ENCODE measurements at regions not wholly inside any gene's neighbourhood (a gene's known extent, or its start where the extent isn't known, plus 50 kb on each side); places are given as distances from the start of the nearest gene placed in this dataset.

DNA sequence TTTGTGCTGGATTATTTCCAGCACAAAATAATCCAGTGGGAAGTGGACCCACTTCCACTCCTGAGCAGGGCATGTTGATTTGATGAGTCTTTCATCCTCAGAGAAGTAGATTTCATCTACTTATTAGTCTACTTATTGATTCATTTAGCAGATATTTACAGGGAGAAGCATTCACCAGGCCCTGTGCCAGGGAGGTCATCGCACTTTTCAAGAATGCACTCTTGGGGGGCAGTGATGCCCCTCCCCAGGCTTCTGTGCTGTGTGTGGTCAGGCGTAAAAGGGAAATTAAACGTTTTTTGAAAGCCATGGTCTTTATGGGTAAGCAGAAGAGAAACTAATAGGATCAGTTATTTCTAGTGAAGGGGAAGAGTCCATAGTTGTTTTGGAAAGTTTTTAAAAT, 610.7 kb upstream of the TMEM132C start:
- no peak for DNase-seq (ENCODE audit: low read depth in 2 of 3, low spot score in 2 of 3)

DNA sequence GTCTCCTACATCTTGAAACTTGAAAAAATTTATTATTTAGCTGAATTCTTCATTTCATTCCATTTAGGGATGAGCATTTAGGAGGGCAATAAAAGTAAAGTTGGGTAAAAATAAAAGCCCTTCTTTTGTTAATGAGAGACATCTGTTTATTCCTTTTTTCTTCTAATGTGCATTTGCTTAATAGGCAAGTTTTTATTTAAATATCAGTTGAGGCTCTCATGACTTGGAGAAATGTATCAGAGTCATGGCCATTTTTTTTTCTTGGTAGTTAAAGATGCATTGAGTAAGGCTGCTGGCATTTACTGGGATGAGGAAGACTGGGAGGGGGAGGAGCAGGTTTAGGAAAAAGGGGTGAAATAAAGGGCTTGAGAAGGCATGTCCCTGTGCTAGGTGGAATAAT, 609.9 kb upstream of the TMEM132C start:
- no peak for DNase-seq (ENCODE audit: low read depth in 2 of 3, low spot score in 2 of 3)

GRCh38 chr12:127660961-127661360, 606.0 kb upstream of the TMEM132C start:
- DNase-seq (ENCODE audit: low read depth in 2 of 3, low spot score in 2 of 3) = no peak

- no peak for DNase-seq (ENCODE audit: low read depth in 2 of 3, low spot score in 2 of 3)
These were observed 603.3 kb upstream of the TMEM132C start for GRCh38 chr12:127663716-127664115.

GRCh38 chr12:127664901-127665300, 602.1 kb upstream of the TMEM132C start:
- no peak for DNase-seq (ENCODE audit: low read depth in 2 of 3, low spot score in 2 of 3)

DNA sequence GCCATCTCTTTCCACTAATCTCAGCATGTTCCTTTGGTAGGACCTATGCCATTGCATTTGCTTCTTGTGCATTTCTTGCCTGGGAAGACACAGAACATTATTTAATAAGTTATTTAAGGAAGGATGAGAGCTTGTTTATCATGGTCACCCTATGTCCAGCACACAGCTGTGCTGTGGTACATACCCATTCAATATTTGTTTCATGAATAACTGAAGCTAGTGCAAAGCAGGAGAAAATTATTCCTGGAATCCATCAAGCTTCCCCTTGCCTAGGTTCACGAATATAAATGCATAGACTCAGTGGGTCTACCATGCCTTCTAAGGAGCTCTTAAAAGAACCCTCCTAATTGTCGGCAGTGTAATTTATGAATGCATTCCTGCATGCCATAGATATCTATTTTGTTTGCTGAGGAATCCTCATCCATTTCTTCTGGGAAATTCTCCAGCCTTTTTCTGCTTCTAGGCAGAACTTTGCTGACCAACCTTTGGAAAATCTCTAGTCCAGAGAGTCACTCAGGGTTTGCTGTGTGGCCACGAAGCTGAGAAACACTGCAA, 599.8 kb upstream of the TMEM132C start:
- no peak for DNase-seq (ENCODE audit: low read depth in 2 of 3, low spot score in 2 of 3)

DNA sequence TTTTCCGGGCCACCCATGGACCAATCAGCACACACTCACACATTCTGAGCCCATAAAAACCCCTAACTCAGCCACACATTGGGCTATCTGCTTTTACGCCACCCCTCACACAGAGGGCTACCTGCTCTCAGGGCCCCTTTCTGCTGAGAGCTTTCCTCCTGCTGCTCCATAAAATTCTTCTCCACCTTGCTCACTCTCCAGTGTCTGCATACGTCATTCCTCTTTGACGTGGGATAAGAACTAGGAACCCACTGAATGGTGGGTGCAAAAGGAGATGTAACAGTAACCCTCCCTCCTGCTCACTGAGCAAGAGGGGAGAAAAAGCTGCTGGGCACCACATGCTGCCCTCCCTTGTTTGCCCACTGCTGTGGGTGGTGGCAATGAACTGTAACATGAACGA, 596.7 kb upstream of the TMEM132C start:
- no peak for DNase-seq (ENCODE audit: low read depth in 2 of 3, low spot score in 2 of 3)

GRCh38 chr12:127670796-127671195, 596.2 kb upstream of the TMEM132C start:
- no peak for DNase-seq (ENCODE audit: low read depth in 2 of 3, low spot score in 2 of 3)

DNA sequence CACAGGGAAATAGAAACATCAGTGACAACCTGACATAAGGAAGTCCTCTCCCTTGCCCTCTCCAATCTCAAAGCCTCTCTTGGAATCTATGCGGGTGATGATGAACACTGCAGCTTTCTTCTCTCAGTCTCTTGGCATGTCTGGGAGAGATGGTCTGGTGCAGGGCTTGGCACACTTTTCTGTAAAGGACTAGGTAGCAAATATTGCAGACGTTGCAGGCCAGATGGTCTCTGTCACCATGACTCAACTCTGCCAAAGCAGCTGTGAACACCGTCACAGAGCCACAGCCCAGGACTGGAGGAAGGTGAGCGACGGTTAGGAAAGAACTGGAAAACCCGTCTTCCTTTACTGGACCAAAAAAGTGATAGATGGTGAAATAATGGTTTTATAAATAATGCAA, 591.0 kb upstream of the TMEM132C start:
- no peak for DNase-seq (ENCODE audit: low read depth in 2 of 3, low spot score in 2 of 3)

GRCh38 chr12:127677537-127678131, 589.3 kb upstream of the TMEM132C start:
- DNase-seq (ENCODE audit: low read depth in 2 of 3, low spot score in 2 of 3) = peak in 1 of 3 experiments; percentile 3

DNA sequence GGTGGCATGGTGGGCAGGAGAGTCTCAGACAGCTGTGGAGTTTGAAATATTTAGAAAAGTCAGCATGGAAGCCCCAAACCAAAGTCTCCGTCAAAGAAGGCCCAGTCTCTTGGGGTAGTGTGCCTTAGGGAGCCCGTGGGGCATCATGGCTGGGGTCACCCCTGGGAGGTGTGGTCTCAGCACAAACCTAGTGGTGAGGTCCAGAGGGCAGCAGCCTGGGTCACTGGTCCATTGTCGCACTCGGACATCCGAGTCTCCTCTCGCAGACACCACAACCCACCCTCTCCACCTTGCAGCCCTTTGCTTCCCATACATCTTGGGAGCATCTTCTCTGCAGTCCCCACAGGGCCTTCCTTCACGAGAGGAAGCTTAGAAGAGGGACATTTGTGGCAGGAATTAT, 588.0 kb upstream of the TMEM132C start:
- no peak for DNase-seq (ENCODE audit: low read depth in 2 of 3, low spot score in 2 of 3)

GRCh38 chr12:127680516-127680915, 586.5 kb upstream of the TMEM132C start:
- DNase-seq (ENCODE audit: low read depth in 2 of 3, low spot score in 2 of 3) = no peak

- no peak for DNase-seq (ENCODE audit: low read depth in 2 of 3, low spot score in 2 of 3)
These were observed 585.7 kb upstream of the TMEM132C start for GRCh38 chr12:127681151-127681754.

DNA sequence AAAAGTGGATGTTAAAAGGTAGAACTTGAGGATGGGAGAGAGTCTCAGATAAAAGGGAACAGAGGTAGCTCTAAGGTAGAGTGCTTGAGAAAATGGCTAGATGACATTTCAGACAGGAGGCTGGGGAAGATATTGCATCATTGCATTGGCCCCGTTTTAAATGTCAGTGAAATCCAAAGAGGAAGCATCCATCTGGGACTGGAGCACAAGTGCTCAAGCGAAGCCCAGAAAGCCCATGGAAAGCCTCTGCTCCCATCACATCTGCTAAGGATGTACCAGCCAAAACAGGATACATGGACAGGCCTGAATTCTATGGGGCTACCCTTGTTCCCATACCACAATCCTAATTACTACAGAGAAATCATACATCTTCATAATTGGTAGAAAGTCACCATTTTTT, 581.5 kb upstream of the TMEM132C start:
- no peak for DNase-seq (ENCODE audit: low read depth in 2 of 3, low spot score in 2 of 3)

- DNase-seq (ENCODE audit: low read depth in 2 of 3, low spot score in 2 of 3) = no peak
These were observed 581.0 kb upstream of the TMEM132C start for GRCh38 chr12:127685931-127686330.

DNA sequence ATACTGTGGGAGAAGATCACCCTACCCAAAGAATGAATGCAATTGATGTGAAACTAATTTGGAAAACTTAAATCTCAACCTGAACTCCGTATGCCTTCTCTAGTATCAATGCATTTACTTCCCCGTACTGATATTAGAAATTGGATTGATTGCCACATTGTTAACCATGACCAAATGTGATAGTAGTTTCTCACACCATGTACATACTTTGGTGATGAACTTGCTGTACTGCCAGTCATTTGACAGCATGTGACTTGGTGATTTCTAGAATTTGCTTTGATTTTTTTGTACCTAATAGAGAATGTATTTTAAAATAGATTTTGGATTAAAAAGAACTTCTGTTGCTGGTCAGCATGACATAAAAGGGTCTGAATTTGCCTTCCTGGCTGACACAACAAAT, 579.8 kb upstream of the TMEM132C start:
- DNase-seq (ENCODE audit: low read depth in 2 of 3, low spot score in 2 of 3) = no peak

GRCh38 chr12:127688906-127689428, 578.0 kb upstream of the TMEM132C start:
- DNase-seq (ENCODE audit: low read depth in 2 of 3, low spot score in 2 of 3) = no peak

GRCh38 chr12:127690161-127690560, 576.8 kb upstream of the TMEM132C start:
- DNase-seq (ENCODE audit: low read depth in 2 of 3, low spot score in 2 of 3) = no peak

DNA sequence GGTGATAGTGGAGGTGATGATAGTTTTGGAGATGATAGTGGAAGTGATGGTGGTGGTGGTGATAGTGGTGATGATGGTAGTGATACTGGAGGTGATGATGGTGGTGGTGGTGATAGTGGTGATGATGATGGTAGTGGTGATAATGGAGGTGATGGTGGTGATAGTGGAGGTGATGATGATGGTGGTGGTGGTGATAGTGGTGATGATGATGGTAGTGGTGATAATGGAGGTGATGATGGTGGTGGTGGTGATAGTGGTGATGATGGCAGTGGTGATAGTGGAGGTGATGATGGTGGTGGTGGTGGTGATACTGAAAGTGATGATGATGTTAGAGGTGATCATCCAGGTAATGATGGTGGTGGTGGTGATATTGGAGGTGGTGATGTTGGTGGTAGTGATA, 570.0 kb upstream of the TMEM132C start:
- no peak for DNase-seq (ENCODE audit: low read depth in 2 of 3, low spot score in 2 of 3)

- no peak for DNase-seq (ENCODE audit: low read depth in 2 of 3, low spot score in 2 of 3)
These were observed 563.9 kb upstream of the TMEM132C start for GRCh38 chr12:127703026-127703425.

DNA sequence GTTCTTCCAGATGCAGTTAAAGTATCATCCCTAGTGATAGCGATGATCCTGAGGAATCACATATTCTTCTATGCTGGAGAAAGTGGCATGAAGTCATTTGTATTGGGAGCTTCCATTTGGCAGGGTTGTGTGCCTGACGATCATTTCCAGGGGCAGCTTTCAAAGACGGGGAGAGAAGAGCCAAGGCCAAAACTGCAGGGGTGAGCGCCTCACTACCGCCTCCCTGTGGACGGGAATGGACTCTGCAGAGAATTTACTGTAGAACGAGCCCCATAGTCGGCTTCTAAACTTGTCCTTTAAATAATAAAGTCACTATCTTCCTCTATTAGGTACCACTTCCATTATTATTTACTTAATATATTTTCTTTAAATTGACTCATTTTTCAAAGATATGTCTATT, 555.9 kb upstream of the TMEM132C start:
- no peak for DNase-seq (ENCODE audit: low read depth in 2 of 3, low spot score in 2 of 3)

DNA sequence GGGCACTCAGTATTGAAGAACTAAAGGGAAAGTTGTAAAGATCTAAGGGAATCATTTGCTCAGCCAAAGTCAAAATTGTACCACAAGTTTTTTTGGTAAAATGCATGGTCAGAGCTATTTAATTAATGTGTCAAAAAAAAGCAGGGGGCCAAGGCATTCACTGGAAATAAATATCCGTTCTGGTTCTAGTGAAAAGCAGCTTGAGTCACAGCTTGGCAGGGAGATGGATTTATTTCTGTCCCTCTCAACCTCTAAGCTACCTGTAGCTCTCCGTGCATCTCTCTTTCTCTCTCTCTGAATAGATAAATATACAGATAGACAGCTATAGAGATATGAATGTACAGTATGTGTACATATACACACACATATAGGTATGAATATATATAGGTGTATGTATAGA, 554.4 kb upstream of the TMEM132C start:
- DNase-seq (ENCODE audit: low read depth in 2 of 3, low spot score in 2 of 3) = no peak

- DNase-seq (ENCODE audit: low read depth in 2 of 3, low spot score in 2 of 3) = no peak
These were observed 550.8 kb upstream of the TMEM132C start for GRCh38 chr12:127716166-127716565.

Measured in activated CD8-positive, alpha-beta memory T cell treated with anti-CD3 and anti-CD28 coated beads for 48 hours (primary cell).